A549 (cell line): ENCODE measurements at regions not wholly inside any gene's neighbourhood (a gene's known extent, or its start where the extent isn't known, plus 50 kb on each side); places are given as distances from the start of the nearest gene placed in this dataset.

ENCODE experiments used
- ATAC-seq, 2 experiments: fragments of 200-7000 bp in 1 of 2; fragments of >200 bp in 1 of 2; cut with Nextera tagmentation in 1 of 2; cut with Tn5 transposase in 1 of 2; 3 replicates each; pipeline versions ENCODE4 v1.8.0 to v1.9.1; 2018 to 2020; ENCODE audit warnings: mild to moderate bottlenecking in 1 of 2, moderate library complexity in 1 of 2
- CTCF ChIA-PET: fragments of 300-600 bp; sonication (Branson Sonifier 250); formaldehyde crosslinking; extraction: SDS; loops from one replicate; lab custom pipeline; 2021; ENCODE audit warnings: antibody characterized with exemption, inconsistent platforms; lab: Yijun Ruan, JAX
- POLR2A ChIA-PET: fragments of 350-600 bp; formaldehyde crosslinking; extraction: SDS; loops from one replicate; lab custom pipeline; 2021; ENCODE audit warnings: antibody characterized with exemption, inconsistent platforms; lab: Yijun Ruan, JAX
- DNase-seq, 2 experiments: peaks; one replicate each; pipeline versions ENCODE4 v3.0.0 to v3.0.0-alpha.2; 2011 to 2016; ENCODE audit warnings: low read depth in 1 of 2, low spot score in 1 of 2
- FAIRE-seq: peaks from 2 replicates; lab custom pipeline; 2011; peaks lifted over from hg19 to GRCh38; lab: Jason Lieb, UNC
- H3K27ac ChIP-seq, 2 experiments: fragments of >200 bp; sonication (Bioruptor Twin); formaldehyde crosslinking; 3 replicates each; pipeline ENCODE4 v1.5.1; 2016 to 2017
- H3K4me1 ChIP-seq: fragments of >200 bp; sonication (Bioruptor Twin); formaldehyde crosslinking; 3 replicates; pipeline ENCODE4 v1.6.1; 2016
- H3K4me2 ChIP-seq: fragments of >200 bp; sonication (Bioruptor Twin); formaldehyde crosslinking; 3 replicates; pipeline ENCODE4 v1.6.1; 2016
- H3K4me3 ChIP-seq: fragments of >200 bp; sonication (Bioruptor Twin); formaldehyde crosslinking; 3 replicates; pipeline ENCODE4 v1.5.1; 2016
- H3K9me3 ChIP-seq: fragments of >200 bp; sonication (Bioruptor Twin); formaldehyde crosslinking; 3 replicates; pipeline ENCODE4 v1.6.1; 2016
- ATOH8 ChIP-seq: fragments of 250-450 bp; sonication (Bioruptor Pico); IDR thresholded peaks from 2 replicates; pipeline ENCODE4 v1.5.0; 2020; ENCODE audit warnings: low read depth, mild to moderate bottlenecking, moderate library complexity
- BCL3 ChIP-seq: fragments of >200 bp; sonication (Bioruptor Twin); formaldehyde crosslinking; IDR thresholded peaks from 3 replicates; pipeline ENCODE4 v1.6.1; 2016
- BHLHE40 ChIP-seq: IDR thresholded peaks from 2 replicates; pipeline ENCODE4 v1.6.1; 2012; ENCODE audit warnings: low read depth, low read length, inconsistent platforms
- CEBPB ChIP-seq, 2 experiments: fragments of >200 bp in 1 of 2; sonication (Bioruptor Twin) in 1 of 2; formaldehyde crosslinking in 1 of 2; IDR thresholded peaks; 2 replicates each; pipeline ENCODE4 v1.6.1; 2012 to 2016
- E2F6 ChIP-seq: IDR thresholded peaks from 2 replicates; pipeline ENCODE4 v1.6.1; 2012; ENCODE audit warnings: low read depth, borderline replicate concordance
- ELK1 ChIP-seq: fragments of 150-350 bp; IDR thresholded peaks from 2 replicates; pipeline ENCODE4 v1.6.1; 2014; ENCODE audit warnings: low read depth, mild to moderate bottlenecking, low read length
- ESRRA ChIP-seq: fragments of 150-350 bp; IDR thresholded peaks from 2 replicates; pipeline ENCODE4 v1.6.1; 2014; ENCODE audit warnings: mild to moderate bottlenecking, low read length, borderline replicate concordance
- FOSB ChIP-seq: fragments of 250-450 bp; sonication (Bioruptor Pico); IDR thresholded peaks from 2 replicates; pipeline ENCODE4 v1.5.0; 2020; ENCODE audit warnings: mild to moderate bottlenecking, moderate library complexity
- FOSL2 ChIP-seq, 2 experiments: fragments of 450-650 bp in 1 of 2; fragments of >200 bp in 1 of 2; sonication (Bioruptor Twin) in 1 of 2; formaldehyde crosslinking; IDR thresholded peaks; 2 replicates each; pipeline versions ENCODE4 v1.5.0 to v1.6.1; 2016 to 2020; ENCODE audit warnings: mild to moderate bottlenecking in 1 of 2, moderate library complexity in 1 of 2
- FOXS1 ChIP-seq: fragments of 250-450 bp; sonication (Bioruptor Pico); IDR thresholded peaks from 2 replicates; pipeline ENCODE4 v1.5.0; 2020; ENCODE audit warnings: mild to moderate bottlenecking, moderate library complexity
- HOXA7 ChIP-seq: fragments of 250-450 bp; sonication (Bioruptor Pico); IDR thresholded peaks from 2 replicates; pipeline ENCODE4 v1.5.0; 2020; ENCODE audit warnings: mild to moderate bottlenecking, moderate library complexity
- JUNB ChIP-seq: fragments of >200 bp; sonication (Bioruptor Twin); formaldehyde crosslinking; IDR thresholded peaks from 2 replicates; pipeline ENCODE4 v1.6.1; 2016
- KDM5A ChIP-seq: fragments of 200-600 bp; sonication (generic); IDR thresholded peaks from 2 replicates; pipeline ENCODE4 v1.6.1; 2016; ENCODE audit warnings: antibody characterized with exemption, mild to moderate bottlenecking
- MAFK ChIP-seq: fragments of 450-650 bp; IDR thresholded peaks from 2 replicates; pipeline ENCODE4 v1.6.1; 2014; ENCODE audit not compliant: partially characterized antibody
- MAZ ChIP-seq: fragments of 150-350 bp; IDR thresholded peaks from 2 replicates; pipeline ENCODE4 v1.6.1; 2014; ENCODE audit warnings: antibody characterized with exemption, low read depth, low read length, borderline replicate concordance
- NFE2L2 ChIP-seq: fragments of 150-350 bp; conservative IDR thresholded peaks from 2 replicates; pipeline ENCODE4 v1.6.1; 2014; ENCODE audit warnings: low read length
- NR3C1 ChIP-seq: fragments of >200 bp; sonication (Bioruptor Twin); formaldehyde crosslinking; IDR thresholded peaks from 3 replicates; pipeline ENCODE4 v1.6.1; 2017
- PBX3 ChIP-seq: IDR thresholded peaks from 2 replicates; pipeline ENCODE4 v1.6.1; 2012
- POLR2A ChIP-seq: IDR thresholded peaks from 2 replicates; pipeline ENCODE4 v1.6.1; 2012; ENCODE audit warnings: mild to moderate bottlenecking, low read length
- REST ChIP-seq: fragments of 200-600 bp; sonication (generic); IDR thresholded peaks from 2 replicates; pipeline ENCODE4 v1.6.1; 2016; ENCODE audit warnings: antibody characterized with exemption, mild to moderate bottlenecking, moderate library complexity
- RFX5 ChIP-seq: fragments of 450-650 bp; IDR thresholded peaks from 2 replicates; pipeline ENCODE4 v1.7.1; 2014; ENCODE audit warnings: antibody characterized with exemption, mild to moderate bottlenecking, moderate library complexity
- SMC3 ChIP-seq: fragments of >200 bp; sonication (Bioruptor Twin); formaldehyde crosslinking; IDR thresholded peaks from 3 replicates; pipeline ENCODE4 v1.6.1; 2018; ENCODE audit warnings: inconsistent platforms
- SREBF2 ChIP-seq: fragments of 450-650 bp; IDR thresholded peaks from 2 replicates; pipeline ENCODE4 v1.6.1; 2014; ENCODE audit warnings: mild to moderate bottlenecking, moderate library complexity
- TP53 ChIP-seq: fragments of 250-450 bp; sonication (Bioruptor Pico); IDR thresholded peaks from 2 replicates; pipeline ENCODE4 v1.5.0; 2021; ENCODE audit warnings: mild to moderate bottlenecking, moderate library complexity
- ZC3H11A ChIP-seq: fragments of 450-650 bp; IDR thresholded peaks from 2 replicates; pipeline ENCODE4 v1.6.1; 2014; ENCODE audit warnings: antibody characterized with exemption, mild to moderate bottlenecking
- WGBS: methylation state at CpG from one replicate; pipeline ENCODE4 v1.1.6; 2017; ENCODE audit errors: missing lambda C conversion rate; 5-methylcytosine and 5-hydroxymethylcytosine counted together

GRCh38 chr6:54624779-54625178, 221.8 kb upstream of the FAM83B start:
- Histone ChIP-seq H3K4me2 (no peak overlapping the region), H3K9me3 (no peaks in the 10 kb centered on the region), H3K4me3 (no peak overlapping the region), H3K4me1 (no peaks in the 10 kb centered on the region), H3K27ac (no peak overlapping the region)
- ChIA-PET POLR2A (no interaction called here), CTCF (no interaction called here)
- WGBS: 54% methylated on average over 4 of the region's 5 CpGs
- TF ChIP-seq MAFK: no peak
- ATAC-seq: no peak
- FAIRE-seq: no peak
- no peak for DNase-seq

GRCh38 chr6:54629131-54629530, 217.4 kb upstream of the FAM83B start:
- Histone ChIP-seq H3K9me3 (no peaks in the 10 kb centered on the region), H3K4me3 (no peak overlapping the region), H3K4me1 (no peaks in the 10 kb centered on the region), H3K4me2 (no peak overlapping the region), H3K27ac (no peak overlapping the region)
- CTCF ChIA-PET: no interaction called here
- DNase-seq (no peak), ATAC-seq (no peak), FAIRE-seq (no peak)
- POLR2A ChIA-PET: no interaction called here
- no peak for TF ChIP-seq MAZ
- no peak for TF ChIP-seq TP53 (CRISPR knock-in tag)
- TF ChIP-seq NFE2L2: no peak
- no peak for TF ChIP-seq ESRRA
- no peak for TF ChIP-seq NR3C1
- TF ChIP-seq RFX5: no peak
- no peak for TF ChIP-seq CEBPB (IDR thresholded peaks at IDR 0.05)
- no peak for TF ChIP-seq HOXA7 (CRISPR knock-in tag)
- no peak for TF ChIP-seq ZC3H11A
- no peak for TF ChIP-seq FOSB
- no peak for TF ChIP-seq ELK1
- 13% methylated on average over 1 of the region's 1 CpG for WGBS

- WGBS: 5% methylated on average over 2 of the region's 2 CpGs
- no peak for ATAC-seq
Observed at GRCh38 chr6:54632984-54633565, 213.5 kb upstream of the FAM83B start.

More at GRCh38 chr6:54632984-54633565, 213.5 kb upstream of the FAM83B start:
- DNase-seq (no peak), FAIRE-seq (no peak)
- ChIA-PET POLR2A (no interaction called here), CTCF (interaction anchor here (1.4 kb wide), 1 partner anchor 22 kb away, joined by 3 read pairs; no protein-coding TSS in a partner anchor)
- H3K4me3 ChIP-seq: no peak overlapping the region
- H3K4me1 ChIP-seq: no peaks in the 10 kb centered on the region
- peak overlapping the region; percentile 19; the same call in 1 of the 3 replicates for H3K4me2 ChIP-seq
- H3K27ac ChIP-seq: no peak overlapping the region
- TF ChIP-seq KDM5A: no peak
- no peak for TF ChIP-seq FOSB
- TF ChIP-seq ATOH8 (CRISPR knock-in tag): no peak
- TF ChIP-seq REST: no peak
- TF ChIP-seq RFX5: no peak
- TF ChIP-seq SREBF2: no peak
- TF ChIP-seq BHLHE40: no peak
- no peak for TF ChIP-seq TP53 (CRISPR knock-in tag)
- TF ChIP-seq POLR2A: no peak
- TF ChIP-seq BCL3: no peak
- no peak for TF ChIP-seq MAFK
- no peak for TF ChIP-seq SMC3
- no peak for TF ChIP-seq E2F6
- TF ChIP-seq ELK1: no peak
- no peak for TF ChIP-seq PBX3
- TF ChIP-seq FOXS1 (CRISPR knock-in tag): no peak
- TF ChIP-seq FOSL2 (IDR thresholded peaks at IDR 0.05): no peak
- TF ChIP-seq FOSL2 (CRISPR knock-in tag; IDR thresholded peaks at IDR 0.05): no peak
- TF ChIP-seq JUNB: no peak
- no peaks in the 10 kb centered on the region for H3K9me3 ChIP-seq
